NCI-H510A treated with DMSO at 0.1 percent for 48 hours (cell line): ENCODE measurements at regions not wholly inside any gene's neighbourhood (a gene's known extent, or its start where the extent isn't known, plus 50 kb on each side); places are given as distances from the start of the nearest gene placed in this dataset.

ENCODE experiments used
- DNase-seq: peaks from one replicate; lab custom pipeline; 2025; lab: John Stamatoyannopoulos, UW

DNA sequence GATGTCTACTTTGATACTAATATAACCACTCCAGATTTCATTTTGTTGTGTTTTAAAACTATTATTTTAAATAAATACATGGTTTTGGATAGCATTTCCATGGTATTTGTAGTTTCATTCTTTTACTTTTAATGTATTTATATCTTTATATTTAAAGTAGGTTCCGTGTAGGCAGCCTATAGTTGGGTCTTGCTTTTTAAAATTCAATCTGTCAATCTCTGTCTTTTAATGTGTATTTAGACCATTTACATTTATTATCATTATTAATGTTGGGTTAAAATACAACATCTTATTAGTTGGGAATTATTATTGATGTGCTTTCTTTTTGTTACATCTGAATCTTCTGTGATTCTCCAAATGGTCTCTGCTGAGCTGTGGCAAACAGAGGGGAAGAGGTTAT is 412.1 kb downstream of the NPIPA7 start:
- no peak for DNase-seq

DNA sequence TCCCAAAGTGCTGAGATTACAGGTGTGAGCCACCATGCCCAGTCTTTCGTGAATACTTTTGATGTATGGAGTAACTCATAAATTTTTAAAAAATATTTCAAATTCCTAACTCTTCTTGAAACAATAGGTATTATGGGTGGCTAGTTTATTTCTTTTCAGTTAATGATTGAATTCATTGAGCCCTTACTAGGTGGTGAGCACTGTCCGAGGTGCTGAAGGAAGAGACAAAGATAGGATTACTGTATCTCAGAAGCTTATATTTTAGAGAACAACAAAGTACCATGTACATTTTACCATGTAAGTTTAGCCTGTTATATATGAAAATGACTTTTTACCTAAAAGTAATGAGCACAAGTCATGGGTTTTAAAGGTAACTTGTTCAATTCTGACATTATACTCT is 418.3 kb downstream of the NPIPA7 start:
- DNase-seq: no peak

DNA sequence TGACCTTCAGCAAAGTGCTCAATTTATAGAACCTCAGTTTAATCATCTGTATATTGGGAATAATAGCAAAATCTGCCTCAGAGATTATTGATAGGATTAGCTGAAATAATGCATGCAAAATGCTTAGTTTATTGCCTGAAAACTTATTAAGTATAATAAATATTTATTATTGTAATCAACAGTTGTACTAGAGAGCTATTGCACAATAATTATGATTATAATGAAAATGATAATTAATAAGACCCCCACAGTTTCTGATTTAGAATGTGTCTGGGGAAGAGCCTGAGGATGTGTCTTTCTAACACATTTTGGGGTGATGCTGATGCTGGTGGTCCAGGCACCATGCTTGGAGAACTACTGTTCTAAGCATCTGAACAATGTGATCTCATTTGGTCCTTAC is 419.6 kb downstream of the NPIPA7 start:
- DNase-seq: no peak

DNA sequence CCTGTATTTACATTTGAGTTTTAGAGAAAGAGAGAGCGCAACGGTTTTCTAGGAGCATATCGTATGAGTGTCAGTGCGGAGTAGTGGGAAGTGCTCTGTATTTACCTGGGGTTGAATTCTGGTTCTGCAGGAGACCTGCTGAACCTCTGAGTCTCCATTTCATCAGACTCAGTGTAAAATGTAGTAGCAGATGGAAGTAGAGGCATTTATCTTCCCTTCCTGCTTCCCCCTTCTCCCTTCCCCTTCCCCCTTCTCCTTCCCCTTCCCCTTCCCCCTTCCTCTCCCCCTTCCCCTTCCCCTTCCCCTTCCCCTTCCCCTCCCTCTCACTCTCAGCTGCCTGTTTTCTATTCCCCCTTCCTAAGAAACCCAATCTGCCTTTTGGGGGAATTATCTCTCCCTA is 426.9 kb downstream of the NPIPA7 start:
- peak; percentile 20 for DNase-seq

DNA sequence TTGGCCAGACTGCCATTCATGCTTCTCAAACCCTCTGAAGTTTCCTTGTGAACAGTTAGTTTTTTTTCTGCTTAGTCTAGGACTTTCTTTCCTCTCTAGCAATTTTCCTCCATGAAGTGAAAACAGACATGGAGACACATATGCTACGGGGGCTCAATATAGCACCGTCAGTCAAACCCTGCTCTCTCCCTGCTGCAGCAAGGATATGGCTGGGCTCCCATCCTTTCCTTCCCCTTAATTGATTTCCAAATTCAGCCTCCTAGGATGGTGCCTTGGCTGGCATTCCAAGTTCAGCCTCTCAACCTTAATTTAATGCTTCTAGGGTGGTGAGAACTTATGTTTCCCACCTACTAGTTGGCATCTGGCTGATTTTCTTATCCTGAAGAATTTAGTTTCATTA is 436.7 kb downstream of the NPIPA7 start:
- DNase-seq: no peak

DNA sequence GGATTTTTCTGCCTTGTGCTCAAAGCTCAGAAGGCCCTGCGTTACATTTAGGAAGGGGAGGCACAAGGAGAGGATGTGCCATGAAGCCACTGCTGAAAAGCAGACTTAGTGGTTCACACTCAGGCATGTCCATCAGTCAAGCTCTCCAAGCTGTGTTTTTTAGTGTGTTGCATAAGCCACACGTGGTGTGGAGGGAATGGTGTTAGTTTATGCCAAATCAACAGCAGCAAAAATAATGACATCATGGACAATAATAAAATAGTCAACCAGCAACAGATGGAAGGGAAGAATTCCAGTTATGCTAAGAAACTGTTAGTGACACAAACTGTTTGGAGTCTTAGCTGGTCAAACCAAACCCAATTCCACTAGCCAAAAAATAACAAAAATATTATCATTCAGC is 438.3 kb downstream of the NPIPA7 start:
- DNase-seq: no peak

DNA sequence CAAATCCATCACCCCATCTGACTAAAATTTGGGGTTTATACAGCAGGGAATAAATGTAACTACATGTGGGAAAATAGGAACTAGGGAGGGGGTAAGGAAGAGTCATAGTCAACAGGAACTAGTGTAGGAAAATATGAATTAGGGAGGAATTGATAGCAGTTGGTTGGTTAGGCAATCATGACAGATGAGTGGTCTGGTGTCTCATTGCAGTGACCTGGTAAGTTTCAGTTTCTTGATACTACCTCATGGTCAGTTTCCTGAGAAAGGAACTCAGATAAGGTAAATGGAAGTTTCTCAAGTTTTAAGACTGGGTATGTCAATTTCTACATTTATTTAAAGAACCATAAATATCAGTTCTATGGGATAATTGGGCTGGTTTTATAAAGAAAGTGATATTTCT is 442.3 kb downstream of the NPIPA7 start:
- no peak for DNase-seq

DNA sequence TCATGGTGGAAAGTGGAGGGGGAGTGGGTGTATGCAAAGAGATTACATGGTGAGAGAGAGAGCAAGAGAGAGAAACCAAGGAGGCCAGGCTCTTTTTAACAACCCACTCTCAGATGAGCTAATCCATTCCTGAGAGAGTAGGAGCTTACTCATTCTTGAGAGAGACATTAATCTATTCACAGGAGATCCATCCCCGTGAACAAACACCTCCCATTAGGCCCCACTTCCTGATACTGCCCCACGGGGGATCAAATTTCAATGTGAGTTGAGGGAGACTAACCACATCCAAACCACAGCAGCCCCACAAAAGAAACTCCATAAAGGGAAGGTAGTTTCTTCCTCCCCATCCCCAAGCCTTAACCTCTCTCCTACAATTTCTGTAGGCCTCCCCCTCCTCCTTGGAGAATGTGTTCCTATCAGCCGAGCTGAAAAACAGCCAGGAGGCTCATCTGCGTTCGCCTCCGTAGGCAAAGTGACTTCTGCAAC is 450.0 kb downstream of the NPIPA7 start:
- peak; percentile 72 for DNase-seq

DNA sequence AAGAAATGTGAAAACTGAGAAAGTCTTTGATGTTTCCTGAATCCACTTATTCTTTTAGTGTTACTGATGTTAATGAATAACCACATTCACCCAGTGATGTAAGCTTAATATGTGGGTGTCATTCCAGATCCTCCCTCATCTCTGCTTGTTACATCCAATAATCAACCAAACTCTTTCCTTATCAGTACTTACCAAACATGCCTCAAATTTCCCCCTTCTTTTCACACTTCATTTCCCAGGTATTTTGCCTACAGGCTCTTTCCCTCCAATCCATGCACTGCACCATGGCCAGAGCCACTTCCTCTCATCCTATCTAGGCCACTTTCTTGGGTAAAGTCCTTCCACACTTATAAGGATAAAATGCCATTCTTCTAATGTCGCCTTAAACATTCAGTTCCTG is 451.5 kb downstream of the NPIPA7 start:
- no peak for DNase-seq

DNA sequence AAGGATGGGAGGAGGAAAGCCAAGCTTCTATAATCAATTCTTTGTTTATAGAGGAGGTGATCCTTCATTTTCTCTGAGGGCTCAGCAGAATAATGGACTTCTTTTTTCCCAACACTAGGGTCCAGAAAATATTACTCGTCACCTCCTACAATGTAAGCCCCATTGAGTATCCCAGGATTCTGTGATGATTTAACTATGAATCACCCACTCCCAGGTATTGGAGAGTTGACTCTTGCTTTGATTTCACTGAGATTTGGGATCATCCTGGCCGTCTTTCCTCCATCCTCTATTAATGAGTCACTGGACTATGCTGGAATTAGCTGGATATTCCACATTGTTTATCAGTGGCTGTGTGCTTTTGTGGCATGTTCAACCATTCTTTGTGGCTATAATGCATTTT is 452.0 kb downstream of the NPIPA7 start:
- no peak for DNase-seq

DNA sequence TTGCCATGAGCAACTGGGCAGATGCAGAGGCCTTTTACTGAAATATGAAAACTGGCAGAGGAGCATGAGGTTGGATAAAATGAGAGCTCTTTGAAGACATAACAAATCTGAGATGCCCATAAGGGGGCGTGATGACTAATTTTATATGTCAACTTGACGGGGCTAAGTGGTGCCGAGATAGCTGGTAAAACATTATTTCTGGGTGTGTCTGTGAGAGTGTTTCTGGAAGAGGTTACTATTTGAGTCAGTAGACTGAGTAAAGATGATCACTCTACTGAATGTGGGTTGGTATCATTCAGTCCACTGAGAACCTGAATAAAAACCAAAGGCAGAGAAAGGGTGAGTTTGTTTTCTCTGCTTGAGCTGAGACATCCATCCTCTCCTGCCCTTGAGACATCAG is 454.2 kb downstream of the NPIPA7 start:
- no peak for DNase-seq

DNA sequence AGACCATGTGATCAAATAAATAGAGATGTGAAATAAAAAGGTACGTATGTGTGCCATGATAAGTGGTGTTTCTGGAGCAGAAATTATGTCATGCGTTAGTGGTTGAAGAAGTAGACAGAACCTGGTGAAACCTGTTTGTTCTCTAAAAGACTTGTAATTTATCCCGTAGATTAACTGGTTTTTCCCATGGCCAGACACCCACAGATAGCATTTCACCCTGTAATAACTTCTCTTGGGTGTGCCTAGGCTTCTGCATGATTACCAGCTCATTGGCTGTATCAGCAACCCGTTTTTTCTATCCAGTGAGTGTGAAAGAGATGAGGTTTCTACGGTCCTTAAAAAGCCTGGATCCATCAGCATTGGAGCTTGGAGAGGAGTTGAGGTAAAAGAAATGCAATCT is 471.3 kb downstream of the NPIPA7 start:
- DNase-seq: peak; percentile 89

DNA sequence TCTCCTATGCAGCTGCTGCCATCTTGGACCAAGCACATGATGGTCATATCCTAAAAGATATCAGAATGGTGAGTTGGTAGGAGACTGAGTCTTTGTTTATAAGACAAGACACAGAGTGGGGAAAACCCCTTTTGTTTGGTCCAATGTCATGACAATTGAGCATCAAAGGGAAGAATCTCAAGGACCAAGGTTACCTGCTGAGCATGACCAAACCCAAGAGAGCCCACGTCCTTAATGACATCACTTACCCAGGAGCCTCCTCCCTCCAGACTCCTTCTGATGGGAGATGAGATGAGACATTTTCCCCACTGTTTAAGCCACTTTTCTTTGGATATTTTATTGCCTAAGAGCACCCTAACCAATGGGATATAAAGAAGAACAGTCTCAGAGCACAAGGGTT is 478.1 kb downstream of the NPIPA7 start:
- DNase-seq: peak; percentile 73

DNA sequence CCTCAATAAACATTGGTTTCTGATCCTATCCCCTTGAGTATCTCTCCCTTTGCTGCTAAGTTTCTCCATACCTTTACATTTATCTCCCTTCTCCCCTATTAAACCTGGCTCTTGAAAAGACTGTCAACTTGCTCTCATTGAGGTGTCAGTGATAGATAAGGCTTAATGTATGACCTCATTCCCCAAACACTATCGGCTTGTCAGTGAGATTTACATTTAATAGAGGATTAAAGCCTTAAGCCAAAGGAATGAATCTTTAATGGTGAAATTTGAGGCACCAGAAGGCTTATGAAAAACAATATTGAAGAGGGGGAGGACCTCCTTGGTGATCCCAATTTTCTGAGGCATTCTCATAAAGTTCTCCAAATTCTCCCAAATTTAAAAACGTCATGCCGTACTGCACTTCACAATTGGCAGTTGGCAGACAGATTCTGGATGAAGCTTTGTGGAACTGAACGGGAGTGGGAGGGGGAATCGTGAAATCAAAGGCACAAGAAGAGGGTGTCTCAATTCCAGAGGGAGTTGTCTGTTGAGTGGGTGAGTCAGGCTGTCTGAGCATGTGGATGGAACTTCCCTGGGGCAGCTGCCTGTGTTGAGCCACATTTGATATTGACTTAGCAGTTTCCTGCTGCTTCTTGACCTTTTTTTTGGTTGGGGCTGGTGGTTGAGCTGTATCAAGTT is 478.8 kb downstream of the NPIPA7 start:
- peak; percentile 99 for DNase-seq

DNA sequence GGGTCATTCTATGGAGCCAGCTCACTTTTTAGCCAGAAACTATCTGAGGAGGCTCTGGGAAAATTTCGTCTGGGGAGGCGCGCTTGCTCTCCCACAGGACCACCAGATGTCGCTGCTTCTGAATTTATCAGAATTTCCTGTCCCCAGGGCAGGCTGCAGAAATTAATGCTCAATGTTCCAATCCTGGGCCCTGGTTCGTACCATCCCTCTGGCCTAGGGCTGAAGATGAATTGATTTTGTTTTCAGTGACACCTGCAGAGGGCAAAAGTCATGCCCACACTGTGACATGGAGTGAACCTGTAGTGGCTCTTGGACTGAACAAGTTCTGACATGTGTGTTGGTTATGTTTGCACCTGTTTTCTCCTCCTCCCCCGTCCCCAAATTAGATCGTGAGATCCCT is 482.6 kb downstream of the NPIPA7 start:
- DNase-seq: peak; percentile 98

DNA sequence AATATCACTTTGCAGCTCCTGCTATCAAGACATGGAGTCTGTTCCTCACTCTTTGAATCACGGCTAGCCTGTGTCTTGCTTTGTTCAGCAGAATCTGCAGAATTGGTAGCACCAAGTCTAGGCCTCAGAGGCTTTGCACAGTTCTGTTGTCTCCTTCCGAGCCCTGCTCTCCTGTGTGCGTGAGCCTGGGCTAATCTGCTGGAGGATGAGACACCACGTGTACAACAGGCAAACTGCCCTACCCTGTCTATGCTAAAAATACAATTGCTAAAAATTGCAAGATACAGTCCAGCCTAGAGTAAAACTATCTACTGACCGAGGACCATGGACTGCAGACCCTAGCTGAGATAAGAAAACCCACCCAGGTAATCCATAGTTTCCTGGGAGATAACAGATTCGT is 484.7 kb downstream of the NPIPA7 start:
- DNase-seq: no peak

DNA sequence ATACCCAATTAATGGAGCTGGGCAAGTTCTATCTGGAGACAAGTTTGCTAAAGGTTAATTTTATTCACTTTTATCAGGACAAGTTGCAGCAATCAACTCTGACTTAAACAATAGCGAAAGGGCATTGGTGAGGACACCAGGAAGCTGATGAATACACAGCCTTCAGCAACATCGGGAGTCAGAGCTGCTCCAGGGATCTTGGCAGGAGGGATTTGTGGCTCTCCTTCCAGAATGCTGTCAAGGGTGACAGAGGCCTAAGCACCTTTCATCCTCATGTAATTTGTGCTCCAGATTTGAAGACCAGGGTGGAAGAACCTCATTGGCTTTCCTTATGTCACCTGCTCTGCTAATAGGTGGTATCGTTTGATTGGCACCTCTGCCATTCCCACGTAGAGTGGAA is 485.6 kb downstream of the NPIPA7 start:
- no peak for DNase-seq

DNA sequence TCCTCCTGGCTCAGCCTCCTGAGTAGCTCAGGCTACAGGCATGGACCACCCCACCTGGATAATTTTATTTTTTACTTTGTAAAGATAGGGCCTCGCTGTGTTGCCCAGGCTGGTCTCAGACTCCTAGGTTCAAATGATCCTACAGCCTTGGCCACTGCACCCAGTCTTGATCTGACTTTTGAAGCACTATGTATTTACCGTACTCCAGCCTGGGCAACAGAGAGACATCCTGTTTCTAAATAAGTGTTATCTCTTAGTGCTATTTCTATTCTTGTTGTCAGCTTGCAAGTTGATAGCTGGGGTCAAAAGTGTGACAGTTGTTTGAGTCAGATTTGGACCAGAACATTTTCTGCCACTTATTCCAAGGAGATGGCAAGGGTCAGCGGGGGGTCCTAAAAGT is 486.4 kb downstream of the NPIPA7 start:
- no peak for DNase-seq

DNA sequence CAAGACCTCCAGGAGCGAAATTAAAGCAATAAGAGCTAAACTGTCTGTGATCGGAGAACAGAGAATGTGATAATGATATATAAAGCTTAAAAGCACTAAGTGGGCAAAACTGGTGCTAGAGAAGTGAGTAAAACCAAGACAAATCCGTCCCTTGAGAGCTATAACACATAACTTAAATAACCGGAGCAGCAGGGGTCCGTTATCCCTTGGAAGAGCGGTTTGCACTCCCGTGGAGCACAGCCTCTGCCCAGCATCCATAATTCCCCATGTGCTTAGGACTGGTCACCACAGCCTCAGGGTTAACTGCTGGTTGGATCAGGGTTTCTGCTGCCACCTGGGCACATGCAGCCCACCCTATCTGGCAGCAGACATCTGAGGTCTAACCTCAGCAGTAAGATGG is 489.0 kb downstream of the NPIPA7 start:
- no peak for DNase-seq

DNA sequence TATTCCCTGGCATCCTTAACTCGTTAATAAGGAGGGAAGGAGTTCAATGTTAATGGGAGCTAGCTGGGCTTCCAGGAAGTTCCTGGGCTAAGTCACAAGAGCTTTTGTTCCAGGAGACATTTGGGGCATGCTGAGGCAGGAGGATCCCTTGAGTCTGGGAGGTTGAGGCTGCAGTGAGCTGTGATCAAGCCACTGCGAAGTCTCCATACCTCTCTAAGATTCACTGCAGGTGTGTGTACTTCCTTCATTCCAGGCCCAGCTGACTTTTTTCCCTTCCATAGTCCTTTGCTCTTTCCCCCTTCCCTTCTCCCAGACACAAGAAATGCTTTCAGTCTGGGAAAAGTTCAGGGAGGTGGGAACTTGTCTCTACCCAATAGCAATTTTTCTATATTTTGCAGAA is 489.8 kb downstream of the NPIPA7 start:
- DNase-seq: no peak

DNA sequence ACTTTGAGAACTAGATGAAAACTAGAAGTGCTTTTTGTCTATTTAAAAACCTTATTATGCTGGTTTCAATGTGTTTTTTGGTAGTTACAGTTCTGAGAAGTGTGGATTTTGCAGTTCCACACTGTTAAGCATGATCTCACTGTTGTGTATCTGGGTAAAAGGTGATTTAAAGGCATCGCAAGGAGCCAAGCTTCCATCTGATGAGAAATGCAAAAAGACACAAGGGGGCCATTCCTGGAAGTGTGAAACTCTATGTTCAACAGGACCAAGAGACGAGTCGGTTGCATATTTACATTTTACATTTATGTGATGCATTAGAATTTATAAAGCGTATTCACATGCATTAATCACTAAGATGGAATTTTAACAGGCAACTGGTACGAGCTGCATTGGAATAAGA is 490.8 kb downstream of the NPIPA7 start:
- DNase-seq: no peak

DNA sequence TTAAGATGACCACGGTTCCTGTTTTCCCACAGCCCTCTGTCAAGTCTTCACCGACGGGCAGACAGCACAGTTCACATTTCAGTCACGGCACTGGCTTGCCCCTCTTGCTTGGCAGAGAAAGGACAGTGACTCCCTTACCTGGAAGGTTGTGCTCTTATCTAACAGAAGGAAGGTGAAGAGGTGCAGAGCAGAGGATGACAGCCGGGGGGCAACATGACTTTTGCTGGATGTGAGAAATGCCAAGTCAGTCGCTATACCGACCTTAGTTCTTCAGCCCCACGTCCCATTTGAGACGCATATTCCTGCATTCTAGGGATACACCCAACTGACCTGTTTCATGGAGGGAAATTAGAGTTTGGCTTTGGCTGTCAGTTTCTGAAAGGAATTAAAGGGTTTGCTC is 492.3 kb downstream of the NPIPA7 start:
- DNase-seq: no peak

DNA sequence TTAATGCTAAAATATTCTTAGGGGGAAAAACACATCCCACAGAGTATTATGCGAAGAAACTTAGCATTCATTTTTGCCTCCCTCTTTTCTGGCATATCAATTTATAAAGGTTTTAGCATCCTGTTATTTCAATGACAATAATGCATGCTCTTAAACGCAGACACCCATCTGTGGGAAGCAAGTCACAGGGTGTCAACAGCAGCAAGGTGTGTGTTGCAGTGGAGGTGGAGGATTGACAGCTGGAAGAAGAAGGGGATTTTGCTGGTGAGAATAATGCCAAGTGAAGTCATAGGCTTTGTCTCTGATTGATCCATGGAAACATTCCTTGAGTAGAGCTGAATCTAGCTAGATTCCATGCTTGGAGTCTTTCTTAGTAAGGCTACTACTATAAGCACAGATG is 498.1 kb downstream of the NPIPA7 start:
- DNase-seq: no peak

DNA sequence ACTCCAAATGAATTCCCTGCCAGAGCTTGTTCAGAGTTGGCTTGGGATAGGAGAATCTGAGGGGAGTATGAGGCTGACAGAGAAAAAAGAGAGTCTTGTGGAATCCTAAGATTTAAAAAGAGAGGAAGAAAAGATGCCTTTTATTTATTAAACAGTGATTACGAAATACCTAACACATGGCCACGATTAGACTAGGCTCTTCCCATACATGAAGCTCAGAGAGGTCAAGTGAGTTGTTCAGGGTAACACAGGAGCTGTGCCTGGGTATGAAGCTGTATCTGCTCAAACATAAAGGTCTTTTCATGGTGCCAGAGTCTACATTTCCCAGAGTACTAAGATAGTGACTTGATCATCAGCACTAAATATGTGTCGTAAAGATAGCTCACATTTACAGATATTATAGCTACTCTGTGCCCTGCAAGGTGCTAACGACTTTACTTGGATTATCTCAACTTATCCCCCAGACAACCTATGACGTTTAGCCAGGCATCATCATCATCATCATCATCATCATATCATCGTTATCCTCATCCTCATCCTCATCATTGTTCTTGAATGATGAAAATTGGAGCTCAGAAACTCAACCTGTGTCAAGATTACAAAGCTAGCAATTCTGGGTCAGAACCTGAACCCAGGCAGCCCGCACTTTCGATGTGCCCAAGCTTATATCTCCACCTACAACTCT is 500.8 kb downstream of the NPIPA7 start:
- DNase-seq: no peak
